ENCODE measurements at regions not wholly inside any gene's neighbourhood (a gene's known extent, or its start where the extent isn't known, plus 50 kb on each side); places are given as distances from the start of the nearest gene placed in this dataset.

- TF ChIP-seq CTCF (IDR thresholded peaks at IDR 0.05; ENCODE audit: insufficient read depth, low read length, poor library complexity, severe bottlenecking) (peak; percentile 39), EZH2phosphoT487 (conservative IDR thresholded peaks at IDR 0.05; ENCODE audit: low read length) (no peak)
These were observed 66.5 kb upstream of the SH3GL3 start for GRCh38 chr15:83380682-83381081.
